ENCODE measurements at regions not wholly inside any gene's neighbourhood (a gene's known extent, or its start where the extent isn't known, plus 50 kb on each side); places are given as distances from the start of the nearest gene placed in this dataset.
"Not testable (repeated sequence)": the region's sequence is repeated elsewhere in the genome, so short reads cannot be mapped to it uniquely, and the experiment has no call there.

DNA sequence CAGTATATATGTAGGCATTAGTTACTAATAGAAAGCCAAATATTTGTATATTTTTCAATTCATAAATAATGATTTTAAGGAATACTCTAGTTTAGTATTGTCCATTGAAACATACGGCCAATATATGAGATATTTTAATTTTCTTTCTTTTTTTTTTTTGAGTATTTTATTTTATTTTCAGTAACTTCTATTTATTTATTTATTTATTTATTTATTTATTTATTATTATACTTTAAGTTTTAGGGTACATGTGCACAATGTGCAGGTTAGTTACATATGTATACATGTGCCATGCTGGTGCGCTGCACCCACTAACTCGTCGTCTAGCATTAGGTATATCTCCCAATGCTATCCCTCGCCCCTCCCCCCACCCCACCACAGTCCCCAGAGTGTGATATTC, 2007.1 kb upstream of the CDH6 start:
- H3K4me1 ChIP-seq; DNase-seq (ENCODE audit: extremely low spot score in 2 of 2); H3K27me3 ChIP-seq; intact Hi-C loops (cut with DNase I); H3K9me3 ChIP-seq; H3K36me3 ChIP-seq; H3K27ac ChIP-seq; H3K4me3 ChIP-seq: not testable (repeated sequence)

- Histone ChIP-seq H3K4me1 (no peaks in the 10 kb centered on the region), H3K27ac (no peak overlapping the region), H3K9me3 (no peaks in the 10 kb centered on the region), H3K27me3 (no peaks in the 10 kb centered on the region), H3K36me3 (no peaks in the 10 kb centered on the region), H3K4me3 (no peak overlapping the region)
- intact Hi-C loops (cut with DNase I) = no loop called here
- TF ChIP-seq CTCF (IDR thresholded peaks at IDR 0.05) = no peak
- TF ChIP-seq POLR2AphosphoS5 (IDR thresholded peaks at IDR 0.05; ENCODE audit: insufficient read depth in 1 of 2, low read depth in 1 of 2) = no peak
- TF ChIP-seq POLR2A (IDR thresholded peaks at IDR 0.05) = no peak
- DNase-seq (ENCODE audit: extremely low spot score in 2 of 2) = no peak
Measured at GRCh38 chr5:29185558-29185957, 2007.9 kb upstream of the CDH6 start.

DNA sequence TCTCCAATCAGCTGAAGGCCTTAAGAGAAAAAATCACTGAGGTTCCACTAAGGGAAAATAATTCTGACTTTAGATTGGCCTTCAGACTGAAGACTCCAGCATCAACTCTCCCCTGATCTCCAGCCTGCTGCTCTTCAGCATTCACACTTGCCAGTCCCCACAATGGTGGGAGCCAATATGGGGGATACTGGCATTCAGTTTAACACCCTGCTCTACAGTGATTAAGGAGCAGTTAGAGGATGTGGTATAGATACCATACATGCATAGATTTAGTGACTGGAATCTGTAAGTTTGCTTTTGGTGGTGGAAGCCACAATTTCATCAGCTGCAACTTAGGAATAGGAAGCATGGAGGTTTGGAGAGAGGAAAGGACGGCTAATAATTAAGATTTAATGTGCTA, 2017.7 kb upstream of the CDH6 start:
- H3K4me3 ChIP-seq = no peak overlapping the region
- H3K9me3 ChIP-seq = no peaks in the 10 kb centered on the region
- no peak for DNase-seq (ENCODE audit: extremely low spot score in 2 of 2)
- no peak for TF ChIP-seq POLR2A (IDR thresholded peaks at IDR 0.05)
- TF ChIP-seq CTCF (IDR thresholded peaks at IDR 0.05) = no peak
- TF ChIP-seq POLR2AphosphoS5 (IDR thresholded peaks at IDR 0.05; ENCODE audit: insufficient read depth in 1 of 2, low read depth in 1 of 2) = no peak
- H3K4me1 ChIP-seq = no peaks in the 10 kb centered on the region
- intact Hi-C loops (cut with DNase I) = no loop called here
- no peaks in the 10 kb centered on the region for H3K36me3 ChIP-seq
- no peaks in the 10 kb centered on the region for H3K27me3 ChIP-seq
- H3K27ac ChIP-seq = no peak overlapping the region

GRCh38 chr5:29170599-29170998, 2022.9 kb upstream of the CDH6 start:
- Histone ChIP-seq H3K9me3 (no peaks in the 10 kb centered on the region), H3K27me3 (no peaks in the 10 kb centered on the region), H3K4me1 (no peaks in the 10 kb centered on the region), H3K4me3 (no peak overlapping the region), H3K27ac (no peak overlapping the region), H3K36me3 (no peaks in the 10 kb centered on the region)
- DNase-seq (ENCODE audit: extremely low spot score in 2 of 2) = no peak
- TF ChIP-seq POLR2A (IDR thresholded peaks at IDR 0.05) (no peak), CTCF (IDR thresholded peaks at IDR 0.05) (no peak)
- intact Hi-C loops (cut with DNase I) = no loop called here

- DNase-seq (ENCODE audit: extremely low spot score in 2 of 2) = no peak
Measured at GRCh38 chr5:29169886-29170285, 2023.6 kb upstream of the CDH6 start.

More at GRCh38 chr5:29169886-29170285, 2023.6 kb upstream of the CDH6 start:
- no peak overlapping the region for H3K4me3 ChIP-seq
- no peaks in the 10 kb centered on the region for H3K9me3 ChIP-seq
- intact Hi-C loops (cut with DNase I) = no loop called here
- H3K27me3 ChIP-seq = no peaks in the 10 kb centered on the region
- H3K4me1 ChIP-seq = no peaks in the 10 kb centered on the region
- H3K36me3 ChIP-seq = no peaks in the 10 kb centered on the region
- TF ChIP-seq POLR2AphosphoS5 (IDR thresholded peaks at IDR 0.05; ENCODE audit: insufficient read depth in 1 of 2, low read depth in 1 of 2) = no peak
- no peak for TF ChIP-seq CTCF (IDR thresholded peaks at IDR 0.05)
- TF ChIP-seq POLR2A (IDR thresholded peaks at IDR 0.05) = no peak
- no peak overlapping the region for H3K27ac ChIP-seq
